H1 (cell line): ENCODE measurements at regions not wholly inside any gene's neighbourhood (a gene's known extent, or its start where the extent isn't known, plus 50 kb on each side); places are given as distances from the start of the nearest gene placed in this dataset.

Experiments
- CTCF ChIA-PET: fragments of 300-600 bp; sonication (Branson Sonifier 250); formaldehyde crosslinking; loops from one replicate; lab custom pipeline; 2021; ENCODE audit not compliant: partially characterized antibody; lab: Charles Lee
- POLR2A ChIA-PET: fragments of 300-600 bp; sonication (Branson Sonifier 250); formaldehyde crosslinking; loops from one replicate; lab custom pipeline; 2021; ENCODE audit warnings: inconsistent platforms; ENCODE audit not compliant: partially characterized antibody; lab: Charles Lee
- DNase-seq, 2 experiments: peaks; one replicate each; pipeline versions ENCODE4 v3.0.0 to v3.0.0-alpha.2; 2010 to 2022; ENCODE audit warnings: low spot score in 2 of 2, low read depth in 1 of 2, mixed read lengths in 1 of 2
- FAIRE-seq: peaks from 2 replicates; lab custom pipeline; 2011; peaks lifted over from hg19 to GRCh38; lab: Jason Lieb, UNC
- H2AFZ ChIP-seq: 2 replicates; pipeline ENCODE4 v1.8.1; 2012; ENCODE audit warnings: low read length, inconsistent platforms
- H2AK5ac ChIP-seq: 2 replicates; pipeline ENCODE4 v1.6.1; 2013; ENCODE audit warnings: low read depth, low read length
- H2BK120ac ChIP-seq: replicated peaks from 2 replicates; pipeline ENCODE3; 2013; ENCODE audit warnings: low read depth, low read length, inconsistent platforms
- H2BK12ac ChIP-seq: 2 replicates; pipeline ENCODE4 v1.6.1; 2013; ENCODE audit warnings: low read depth, low read length
- H2BK15ac ChIP-seq: 2 replicates; pipeline ENCODE4 v1.6.1; 2013; ENCODE audit warnings: low read length
- H2BK20ac ChIP-seq: 2 replicates; pipeline ENCODE4 v1.6.1; 2013; ENCODE audit warnings: low read length
- H2BK5ac ChIP-seq: 2 replicates; pipeline ENCODE4 v1.6.1; 2013; ENCODE audit warnings: low read depth, low read length
- H3K14ac ChIP-seq: 2 replicates; pipeline ENCODE4 v1.6.1; 2013; ENCODE audit warnings: inconsistent platforms; ENCODE audit not compliant: insufficient read length
- H3K18ac ChIP-seq: 2 replicates; pipeline ENCODE4 v1.6.1; 2013; ENCODE audit warnings: low read length; ENCODE audit errors: extremely low read depth
- H3K23ac ChIP-seq: 2 replicates; pipeline ENCODE4 v1.6.1; 2013; ENCODE audit warnings: inconsistent platforms; ENCODE audit not compliant: insufficient read length
- H3K23me2 ChIP-seq: 2 replicates; pipeline ENCODE4 v1.6.1; 2013; ENCODE audit warnings: low read depth, low read length
- H3K27ac ChIP-seq: 2 replicates; pipeline ENCODE4 v1.6.1; 2011; ENCODE audit warnings: low read depth, low read length, inconsistent platforms
- H3K27me3 ChIP-seq, 4 experiments: replicated peaks in 1 of 4; 1 replicate in 1 of 4; 2 replicates in 3 of 4; pipeline versions ENCODE4 v1.6.1 to v1.8.1; 2011 to 2013; ENCODE audit warnings: low read length in 3 of 4, mild to moderate bottlenecking in 3 of 4, inconsistent platforms in 2 of 4, mixed read lengths in 2 of 4, moderate library complexity in 1 of 4; ENCODE audit not compliant: control insufficient read depth in 3 of 4, insufficient read depth in 3 of 4; ENCODE audit errors: extremely low read depth in 1 of 4
- H3K36me3 ChIP-seq, 4 experiments: 2 replicates each; pipeline versions ENCODE4 v1.6.1 to v1.8.1; 2011 to 2013; ENCODE audit warnings: mild to moderate bottlenecking in 4 of 4, low read length in 3 of 4, moderate library complexity in 2 of 4, control low read depth in 1 of 4, inconsistent platforms in 1 of 4; ENCODE audit not compliant: insufficient read depth in 4 of 4, control insufficient read depth in 2 of 4
- H3K4ac ChIP-seq: replicated peaks from 2 replicates; pipeline ENCODE3; 2013; ENCODE audit warnings: low read length, low read depth, mixed read lengths, inconsistent platforms; ENCODE audit not compliant: insufficient read length
- H3K4me1 ChIP-seq, 4 experiments: replicated peaks in 1 of 4; 1 replicate in 1 of 4; 2 replicates in 3 of 4; pipeline versions ENCODE4 v1.6.1 to v1.8.1; 2011 to 2013; ENCODE audit warnings: low read length in 3 of 4, inconsistent platforms in 2 of 4, mixed read lengths in 1 of 4; ENCODE audit not compliant: insufficient read depth in 4 of 4, control insufficient read depth in 3 of 4
- H3K4me2 ChIP-seq, 2 experiments: 2 replicates each; pipeline versions ENCODE4 v1.6.1 to v1.8.1; 2011 to 2013; ENCODE audit warnings: low read depth in 2 of 2, low read length in 2 of 2, control low read depth in 1 of 2, inconsistent platforms in 1 of 2, mild to moderate bottlenecking in 1 of 2; ENCODE audit not compliant: insufficient read depth in 1 of 2
- H3K4me3 ChIP-seq, 4 experiments: fragments of 200-600, 300-600 bp in 1 of 4; sonication (generic), shearing (Covaris generic), sonication (Bioruptor Twin) in 1 of 4; 2 replicates each; pipeline versions ENCODE4 v1.5.1 to v1.8.1; 2011 to 2016; ENCODE audit warnings: low read length in 4 of 4, low read depth in 3 of 4, control low read depth in 2 of 4, inconsistent platforms in 2 of 4, mild to moderate bottlenecking in 2 of 4, mixed read lengths in 1 of 4, moderate library complexity in 1 of 4; ENCODE audit not compliant: insufficient read depth in 2 of 4; ENCODE audit errors: extremely low read depth in 1 of 4
- H3K56ac ChIP-seq: replicated peaks from 2 replicates; pipeline ENCODE3; 2013; ENCODE audit warnings: low read depth, mild to moderate bottlenecking, mixed read lengths, low read length, inconsistent platforms; ENCODE audit not compliant: insufficient read length
- H3K79me1 ChIP-seq: 2 replicates; pipeline ENCODE4 v1.6.1; 2013; ENCODE audit warnings: low read depth, low read length, control low read depth
- H3K79me2 ChIP-seq, 2 experiments: 2 replicates each; pipeline versions ENCODE4 v1.6.1 to v1.8.1; 2012 to 2013; ENCODE audit warnings: low read length in 2 of 2, mild to moderate bottlenecking in 2 of 2, inconsistent platforms in 1 of 2; ENCODE audit not compliant: insufficient read depth in 2 of 2, control insufficient read depth in 1 of 2
- H3K9ac ChIP-seq, 4 experiments: replicated peaks in 1 of 4; 1 replicate in 1 of 4; 2 replicates in 3 of 4; pipeline versions ENCODE4 v1.6.1 to v1.8.1; 2011 to 2013; ENCODE audit warnings: low read depth in 3 of 4, low read length in 3 of 4, control low read depth in 2 of 4, mild to moderate bottlenecking in 2 of 4, moderate library complexity in 2 of 4, inconsistent platforms in 1 of 4; ENCODE audit errors: extremely low read depth in 1 of 4
- H3K9me3 ChIP-seq, 2 experiments: 2 replicates each; pipeline versions ENCODE4 v1.6.1 to v1.8.1; 2012 to 2013; ENCODE audit warnings: mild to moderate bottlenecking in 2 of 2, moderate library complexity in 2 of 2, control low read depth in 1 of 2, inconsistent platforms in 1 of 2, low read depth in 1 of 2, low read length in 1 of 2, mixed read lengths in 1 of 2; ENCODE audit not compliant: insufficient read depth in 2 of 2
- H4K20me1 ChIP-seq, 2 experiments: replicated peaks in 1 of 2; 2 replicates each; pipeline versions ENCODE3 to v1.8.1; 2011 to 2013; ENCODE audit warnings: inconsistent platforms in 2 of 2, low read length in 2 of 2, mild to moderate bottlenecking in 1 of 2; ENCODE audit not compliant: insufficient read depth in 2 of 2, control insufficient read depth in 1 of 2
- H4K5ac ChIP-seq: 2 replicates; pipeline ENCODE4 v1.6.1; 2013; ENCODE audit warnings: low read length, low read depth, mixed read lengths, inconsistent platforms; ENCODE audit not compliant: insufficient read length
- H4K8ac ChIP-seq: 2 replicates; pipeline ENCODE4 v1.8.0; 2013; ENCODE audit warnings: mild to moderate bottlenecking, moderate library complexity, low read length, inconsistent platforms; ENCODE audit not compliant: insufficient read depth; ENCODE audit errors: extremely low read depth
- H4K91ac ChIP-seq: replicated peaks from 2 replicates; pipeline ENCODE3; 2013; ENCODE audit warnings: low read length, mixed read lengths, inconsistent platforms; ENCODE audit not compliant: insufficient read length
- FOSL1 ChIP-seq: IDR thresholded peaks from 2 replicates; pipeline ENCODE4 v1.6.1; 2011; ENCODE audit warnings: mild to moderate bottlenecking, low read depth, low read length, moderate library complexity; ENCODE audit not compliant: insufficient read depth
- POU5F1 ChIP-seq: IDR thresholded peaks from 2 replicates; pipeline ENCODE4 v1.6.1; 2011; ENCODE audit warnings: low read depth, mild to moderate bottlenecking, low read length, moderate library complexity
- SIN3A ChIP-seq, 2 experiments: IDR thresholded peaks in 1 of 2; conservative IDR thresholded peaks in 1 of 2; 2 replicates each; pipeline ENCODE4 v1.6.1; 2011 to 2012; ENCODE audit warnings: low read length in 2 of 2, improper control_type of control experiment in 1 of 2, low read depth in 1 of 2, mild to moderate bottlenecking in 1 of 2
- SIX5 ChIP-seq: IDR thresholded peaks from 2 replicates; pipeline ENCODE4 v1.6.1; 2011; ENCODE audit warnings: mild to moderate bottlenecking, low read depth, low read length
- TAF7 ChIP-seq: optimal IDR thresholded peaks from 2 replicates; pipeline ENCODE3; 2011; ENCODE audit warnings: low read depth, mild to moderate bottlenecking, inconsistent platforms, low read length, moderate library complexity, borderline replicate concordance
- WGBS, 2 experiments: shearing (Covaris generic) in 1 of 2; methylation state at CpG; one replicate each; pipeline versions ENCODE4 v1.1.6 to v1.1.7; 2013 to 2015; ENCODE audit warnings: low lambda C conversion rate in 2 of 2, mixed read lengths in 2 of 2, inconsistent platforms in 1 of 2, low coverage in 1 of 2, missing lambda C conversion rate in 1 of 2; ENCODE audit not compliant: insufficient replicate concordance in 2 of 2, insufficient coverage in 1 of 2, insufficient read length in 1 of 2; ENCODE audit errors: extremely low coverage in 1 of 2, missing lambda C conversion rate in 1 of 2; 5-methylcytosine and 5-hydroxymethylcytosine counted together
- TF ChIP-seq, protein P1 (sequence below): IDR thresholded peaks from 2 replicates; pipeline ENCODE4 v1.6.1; 2012; ENCODE audit warnings: inconsistent platforms
- TF ChIP-seq, protein P2 (sequence below): IDR thresholded peaks from 2 replicates; pipeline ENCODE4 v1.6.1; 2012; ENCODE audit warnings: low read length, inconsistent platforms

DNA sequence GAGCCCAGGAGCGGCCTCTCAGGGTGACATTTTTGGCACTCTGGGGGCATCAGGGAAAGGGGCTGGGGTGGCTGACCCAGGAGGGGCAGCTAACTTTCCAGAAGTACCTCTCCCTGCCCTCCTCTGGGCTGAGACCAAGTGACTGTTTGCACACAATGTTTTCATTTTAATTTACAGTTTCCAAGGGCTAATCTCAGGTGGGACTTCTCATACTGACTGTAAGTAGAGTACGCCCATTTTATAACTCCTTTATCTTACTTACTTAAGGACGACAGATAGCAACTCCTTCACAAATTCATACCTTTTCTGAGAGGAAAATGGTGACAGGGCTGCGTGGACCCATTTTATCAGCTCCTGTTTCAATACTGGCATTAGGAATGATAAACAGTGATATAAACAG, 172.9 kb upstream of the EXOC2 start:
- no peak overlapping the region for H2BK5ac ChIP-seq
- H3K4me3 ChIP-seq = no peak overlapping the region
- no peak overlapping the region for H4K91ac ChIP-seq
- H2AK5ac ChIP-seq = no peak overlapping the region
- H2BK15ac ChIP-seq = no peak overlapping the region
- no peak overlapping the region for H3K56ac ChIP-seq
- no peak overlapping the region for H2AFZ ChIP-seq
- H3K9ac ChIP-seq = no peak overlapping the region
- no peaks in the 10 kb centered on the region for H3K79me1 ChIP-seq
- H3K4ac ChIP-seq = no peak overlapping the region
- DNase-seq = no peak
- H4K5ac ChIP-seq = no peak overlapping the region
- no peaks in the 10 kb centered on the region for H3K79me2 ChIP-seq
- no peaks in the 10 kb centered on the region for H3K36me3 ChIP-seq
- no peak overlapping the region for H3K14ac ChIP-seq
- H3K18ac ChIP-seq = no peak overlapping the region
- no peak overlapping the region for H2BK12ac ChIP-seq
- H4K20me1 ChIP-seq = no peaks in the 10 kb centered on the region
- POLR2A ChIA-PET = no interaction called here
- TF ChIP-seq, protein P1, sequence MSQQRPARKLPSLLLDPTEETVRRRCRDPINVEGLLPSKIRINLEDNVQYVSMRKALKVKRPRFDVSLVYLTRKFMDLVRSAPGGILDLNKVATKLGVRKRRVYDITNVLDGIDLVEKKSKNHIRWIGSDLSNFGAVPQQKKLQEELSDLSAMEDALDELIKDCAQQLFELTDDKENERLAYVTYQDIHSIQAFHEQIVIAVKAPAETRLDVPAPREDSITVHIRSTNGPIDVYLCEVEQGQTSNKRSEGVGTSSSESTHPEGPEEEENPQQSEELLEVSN = no peak
- no peak for TF ChIP-seq SIN3A (conservative IDR thresholded peaks at IDR 0.05 in 1 of 2, IDR thresholded peaks at IDR 0.05 in 1 of 2; ENCODE audit: low read depth in 1 of 2, low read length in 2 of 2)
- TF ChIP-seq, protein P2, sequence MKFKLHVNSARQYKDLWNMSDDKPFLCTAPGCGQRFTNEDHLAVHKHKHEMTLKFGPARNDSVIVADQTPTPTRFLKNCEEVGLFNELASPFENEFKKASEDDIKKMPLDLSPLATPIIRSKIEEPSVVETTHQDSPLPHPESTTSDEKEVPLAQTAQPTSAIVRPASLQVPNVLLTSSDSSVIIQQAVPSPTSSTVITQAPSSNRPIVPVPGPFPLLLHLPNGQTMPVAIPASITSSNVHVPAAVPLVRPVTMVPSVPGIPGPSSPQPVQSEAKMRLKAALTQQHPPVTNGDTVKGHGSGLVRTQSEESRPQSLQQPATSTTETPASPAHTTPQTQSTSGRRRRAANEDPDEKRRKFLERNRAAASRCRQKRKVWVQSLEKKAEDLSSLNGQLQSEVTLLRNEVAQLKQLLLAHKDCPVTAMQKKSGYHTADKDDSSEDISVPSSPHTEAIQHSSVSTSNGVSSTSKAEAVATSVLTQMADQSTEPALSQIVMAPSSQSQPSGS = no peak
- no peak for TF ChIP-seq FOSL1
- no peak for TF ChIP-seq POU5F1
- no peak for TF ChIP-seq SIX5
- no peak for TF ChIP-seq TAF7
- no peaks in the 10 kb centered on the region for H3K4me1 ChIP-seq
- no peak overlapping the region for H3K4me2 ChIP-seq
- H4K8ac ChIP-seq = no peak overlapping the region
- no peak overlapping the region for H3K27ac ChIP-seq
- H3K27me3 ChIP-seq = no peaks in the 10 kb centered on the region
- no peak overlapping the region for H2BK20ac ChIP-seq
- CTCF ChIA-PET = no interaction called here
- no peak overlapping the region for H2BK120ac ChIP-seq
- WGBS, 2 experiments = 93% methylated on average over 4 of the region's 4 CpGs; no CpG with 5 or more reads in 1 of the 2 experiments
- H3K23me2 ChIP-seq = no peaks in the 10 kb centered on the region
- no peaks in the 10 kb centered on the region; a peak in 2 of 4 replicates for H3K9me3 ChIP-seq
- no peak for FAIRE-seq
- no peak overlapping the region for H3K23ac ChIP-seq
